Chondrocyte (in vitro differentiated cells): ENCODE measurements at regions not wholly inside any gene's neighbourhood (a gene's known extent, or its start where the extent isn't known, plus 50 kb on each side); places are given as distances from the start of the nearest gene placed in this dataset.

ENCODE experiments used
- DNase-seq: peaks from one replicate; pipeline ENCODE4 v3.0.0; 2021; ENCODE audit warnings: mixed read lengths, low spot score
- H3K27ac Mint-ChIP-seq: one replicate; pipeline ENCODE4 v1.8.0; 2021; ENCODE audit warnings: mild to moderate bottlenecking, moderate library complexity, mixed read lengths; ENCODE audit not compliant: unreplicated experiment
- H3K27me3 Mint-ChIP-seq: 2 replicates; pipeline ENCODE4 v1.8.0; 2021; ENCODE audit warnings: low read depth, mixed read lengths
- H3K36me3 Mint-ChIP-seq: 2 replicates; pipeline ENCODE4 v1.8.0; 2021; ENCODE audit warnings: low read depth, mixed read lengths
- H3K4me1 Mint-ChIP-seq: 2 replicates; pipeline ENCODE4 v1.8.0; 2021; ENCODE audit warnings: low read depth, mild to moderate bottlenecking, mixed read lengths
- H3K4me3 Mint-ChIP-seq: one replicate; pipeline ENCODE4 v1.8.0; 2021; ENCODE audit warnings: mild to moderate bottlenecking, moderate library complexity, mixed read lengths; ENCODE audit not compliant: unreplicated experiment
- H3K9me3 Mint-ChIP-seq: 2 replicates; pipeline ENCODE4 v1.8.0; 2021; ENCODE audit warnings: low read depth, mixed read lengths
- TF ChIP-seq, protein P1 (sequence below): fragments of 200-600 bp; sonication (generic); IDR thresholded peaks from 2 replicates; pipeline ENCODE4 v1.5.0; 2021; ENCODE audit warnings: antibody characterized with exemption, mild to moderate bottlenecking, moderate library complexity

DNA sequence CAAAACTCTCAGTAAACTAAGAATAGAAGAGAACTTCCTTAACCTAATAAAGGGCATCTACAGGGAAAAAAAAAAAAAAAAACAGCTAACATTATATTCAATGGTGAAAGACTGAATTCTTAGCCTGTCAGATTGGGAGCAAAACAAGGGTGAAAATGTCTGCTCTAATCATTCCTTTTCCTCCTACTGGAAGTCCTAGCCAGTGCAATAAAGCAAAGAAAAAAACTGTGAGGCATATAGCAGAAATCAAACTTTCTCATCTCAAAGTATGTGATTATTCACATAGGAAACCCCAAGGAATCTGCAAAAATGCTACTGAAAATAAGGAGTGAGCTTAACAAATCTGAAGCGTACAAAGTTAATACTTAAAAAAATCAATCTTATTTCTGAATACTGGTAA lies 170.7 kb downstream of the NUAK1 start:
- DNase-seq, result no peak
- no peaks in the 10 kb centered on the region for H3K36me3 Mint-ChIP-seq
- H3K4me3 Mint-ChIP-seq, result no peak overlapping the region
- H3K27ac Mint-ChIP-seq, result peak overlapping the region; percentile 76
- TF ChIP-seq, protein P1, sequence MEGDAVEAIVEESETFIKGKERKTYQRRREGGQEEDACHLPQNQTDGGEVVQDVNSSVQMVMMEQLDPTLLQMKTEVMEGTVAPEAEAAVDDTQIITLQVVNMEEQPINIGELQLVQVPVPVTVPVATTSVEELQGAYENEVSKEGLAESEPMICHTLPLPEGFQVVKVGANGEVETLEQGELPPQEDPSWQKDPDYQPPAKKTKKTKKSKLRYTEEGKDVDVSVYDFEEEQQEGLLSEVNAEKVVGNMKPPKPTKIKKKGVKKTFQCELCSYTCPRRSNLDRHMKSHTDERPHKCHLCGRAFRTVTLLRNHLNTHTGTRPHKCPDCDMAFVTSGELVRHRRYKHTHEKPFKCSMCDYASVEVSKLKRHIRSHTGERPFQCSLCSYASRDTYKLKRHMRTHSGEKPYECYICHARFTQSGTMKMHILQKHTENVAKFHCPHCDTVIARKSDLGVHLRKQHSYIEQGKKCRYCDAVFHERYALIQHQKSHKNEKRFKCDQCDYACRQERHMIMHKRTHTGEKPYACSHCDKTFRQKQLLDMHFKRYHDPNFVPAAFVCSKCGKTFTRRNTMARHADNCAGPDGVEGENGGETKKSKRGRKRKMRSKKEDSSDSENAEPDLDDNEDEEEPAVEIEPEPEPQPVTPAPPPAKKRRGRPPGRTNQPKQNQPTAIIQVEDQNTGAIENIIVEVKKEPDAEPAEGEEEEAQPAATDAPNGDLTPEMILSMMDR, result peak; percentile 47
- peaks cover 20% of the 10 kb centered on the region for H3K4me1 Mint-ChIP-seq
- H3K9me3 Mint-ChIP-seq, result peaks cover 3% of the 10 kb centered on the region
- no peaks in the 10 kb centered on the region for H3K27me3 Mint-ChIP-seq

DNA sequence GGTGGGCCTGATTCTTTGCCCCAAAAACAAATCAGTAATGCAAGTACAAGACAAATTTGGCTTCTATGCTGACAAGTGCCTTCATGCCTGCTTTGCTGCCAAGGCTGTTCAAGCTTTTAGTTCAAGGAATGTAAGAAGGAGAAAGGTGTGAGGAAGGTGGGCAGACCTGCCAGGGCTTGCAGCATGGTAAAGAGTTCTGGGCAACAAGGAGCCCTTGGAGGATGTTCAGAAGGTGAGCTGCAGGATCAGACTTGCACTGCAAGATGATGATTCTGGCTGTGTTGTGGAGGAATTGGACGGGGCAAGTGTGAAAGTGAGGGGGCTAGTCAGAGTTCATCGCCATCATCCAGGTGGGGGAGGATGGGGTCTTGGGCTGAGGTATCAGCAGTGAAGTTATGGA lies 167.9 kb downstream of the NUAK1 start:
- no peak overlapping the region for H3K27ac Mint-ChIP-seq

DNA sequence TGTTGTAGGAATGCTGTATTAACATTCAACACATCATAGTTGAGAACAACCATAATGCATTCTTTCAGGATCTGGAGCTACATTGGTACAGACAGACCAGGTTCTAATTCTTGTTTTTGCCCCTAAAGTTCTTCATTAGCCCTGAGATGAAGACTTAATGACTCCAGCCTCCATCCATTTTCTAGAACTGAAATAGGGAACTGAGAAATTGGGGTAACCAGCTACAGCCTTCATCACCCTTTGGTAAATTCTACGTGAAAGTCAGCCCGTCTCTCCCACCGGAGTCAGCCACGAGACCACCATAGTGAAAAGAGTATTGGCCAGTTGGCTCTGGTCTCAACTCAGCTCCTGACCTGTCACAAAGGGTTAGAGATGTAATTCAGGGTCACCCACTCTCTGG lies 164.0 kb downstream of the NUAK1 start:
- H3K4me1 Mint-ChIP-seq, result peaks cover 23% of the 10 kb centered on the region
- H3K4me3 Mint-ChIP-seq, result no peak overlapping the region
- H3K36me3 Mint-ChIP-seq, result no peaks in the 10 kb centered on the region

More for the DNA sequence above, 167.9 kb downstream of the NUAK1 start:
- TF ChIP-seq, protein P1, result no peak
- no peak for DNase-seq
- Mint-ChIP-seq H3K4me1 (peaks cover 20% of the 10 kb centered on the region), H3K36me3 (no peaks in the 10 kb centered on the region), H3K4me3 (no peak overlapping the region), H3K9me3 (peaks cover 6% of the 10 kb centered on the region), H3K27me3 (no peaks in the 10 kb centered on the region)

DNA sequence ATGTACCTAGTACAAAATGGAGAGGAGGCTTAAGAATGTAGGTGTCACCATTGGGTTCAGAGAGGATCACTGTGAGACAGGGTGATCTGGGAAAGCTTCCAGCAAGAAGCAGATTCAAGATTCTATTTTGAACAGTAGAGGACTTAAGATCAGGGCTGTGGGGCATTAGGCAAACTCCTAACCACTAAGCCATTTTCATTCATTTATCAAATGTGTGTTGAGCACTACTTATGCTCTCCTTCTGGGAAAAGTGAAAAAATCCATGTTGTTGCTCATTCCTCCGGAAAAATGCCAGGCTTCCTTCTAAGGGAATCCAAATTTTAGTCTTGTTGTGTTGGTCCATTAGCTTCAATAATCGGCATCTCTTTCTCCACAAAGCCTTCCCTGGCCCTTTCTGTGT lies 163.4 kb downstream of the NUAK1 start:
- Mint-ChIP-seq H3K36me3 (no peaks in the 10 kb centered on the region), H3K9me3 (peaks cover 6% of the 10 kb centered on the region), H3K4me3 (no peak overlapping the region), H3K4me1 (peaks cover 20% of the 10 kb centered on the region), H3K27ac (no peak overlapping the region), H3K27me3 (no peaks in the 10 kb centered on the region)
- TF ChIP-seq, protein P1, result no peak
- DNase-seq, result no peak

More for the DNA sequence above, 164.0 kb downstream of the NUAK1 start:
- H3K27me3 Mint-ChIP-seq, result no peaks in the 10 kb centered on the region
- TF ChIP-seq, protein P1, result no peak
- no peak overlapping the region for H3K27ac Mint-ChIP-seq
- no peak for DNase-seq
- H3K9me3 Mint-ChIP-seq, result peaks cover 6% of the 10 kb centered on the region

DNA sequence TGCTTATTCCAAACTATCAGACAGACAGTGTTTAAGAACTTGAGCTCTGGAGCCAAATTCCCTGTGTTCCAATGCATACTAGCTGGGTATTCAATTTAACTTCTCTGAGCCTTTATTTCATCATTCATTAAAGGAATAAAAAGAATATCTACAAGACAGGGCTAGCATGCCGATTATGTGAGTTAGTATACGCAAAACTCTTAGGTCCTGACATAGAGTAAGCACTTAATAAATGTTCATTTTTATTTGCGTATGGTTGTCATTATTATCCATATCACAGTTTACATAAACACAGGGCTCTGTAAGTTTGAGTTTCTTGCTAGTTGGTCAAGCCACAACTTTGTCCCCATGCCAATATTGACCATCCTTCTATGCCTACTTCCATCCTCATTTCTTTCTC lies 161.5 kb downstream of the NUAK1 start:
- no peaks in the 10 kb centered on the region for H3K27me3 Mint-ChIP-seq
- H3K9me3 Mint-ChIP-seq, result peaks cover 3% of the 10 kb centered on the region
- TF ChIP-seq, protein P1, result no peak
- H3K4me1 Mint-ChIP-seq, result peaks cover 20% of the 10 kb centered on the region
- no peak for DNase-seq
- H3K4me3 Mint-ChIP-seq, result no peak overlapping the region
- no peaks in the 10 kb centered on the region for H3K36me3 Mint-ChIP-seq
- peak overlapping the region; percentile 45 for H3K27ac Mint-ChIP-seq
